NCI-H2227 (cell line): ENCODE measurements at regions not wholly inside any gene's neighbourhood (a gene's known extent, or its start where the extent isn't known, plus 50 kb on each side); places are given as distances from the start of the nearest gene placed in this dataset.

ENCODE experiments used
- DNase-seq: peaks from one replicate; lab custom pipeline; 2025; ENCODE audit not compliant: unreplicated experiment; lab: John Stamatoyannopoulos, UW

GRCh38 chr1:199303035-199303434 is 664.2 kb downstream of the PTPRC start:
- no peak for DNase-seq

- DNase-seq = no peak
Measured at GRCh38 chr1:199305053-199305452, 666.2 kb downstream of the PTPRC start.

- no peak for DNase-seq
Measured at GRCh38 chr1:199307496-199308264, 668.8 kb downstream of the PTPRC start.

GRCh38 chr1:199308349-199308846 is 669.6 kb downstream of the PTPRC start:
- DNase-seq = no peak

GRCh38 chr1:199310708-199311107 is 671.9 kb downstream of the PTPRC start:
- no peak for DNase-seq

GRCh38 chr1:199311478-199312262 is 672.8 kb downstream of the PTPRC start:
- DNase-seq = no peak

- no peak for DNase-seq
Measured at GRCh38 chr1:199312626-199313025, 673.8 kb downstream of the PTPRC start.

GRCh38 chr1:199313444-199313843 is 674.6 kb downstream of the PTPRC start:
- no peak for DNase-seq

- no peak for DNase-seq
Measured at GRCh38 chr1:199319341-199319740, 680.5 kb downstream of the PTPRC start.

GRCh38 chr1:199322278-199322677 is 683.4 kb downstream of the PTPRC start:
- DNase-seq = no peak

- DNase-seq = no peak
Measured at GRCh38 chr1:199333180-199333579, 694.3 kb upstream of the NR5A2 start.

GRCh38 chr1:199335496-199335895 is 692.0 kb upstream of the NR5A2 start:
- DNase-seq = no peak

- DNase-seq = no peak
Measured at GRCh38 chr1:199336745-199337640, 690.5 kb upstream of the NR5A2 start.

GRCh38 chr1:199338760-199339159 is 688.8 kb upstream of the NR5A2 start:
- DNase-seq = no peak

GRCh38 chr1:199352351-199352750 is 675.2 kb upstream of the NR5A2 start:
- no peak for DNase-seq

GRCh38 chr1:199353906-199354305 is 673.6 kb upstream of the NR5A2 start:
- DNase-seq = no peak

- DNase-seq = no peak
Measured at GRCh38 chr1:199356561-199356960, 670.9 kb upstream of the NR5A2 start.

- no peak for DNase-seq
Measured at GRCh38 chr1:199357599-199357998, 669.9 kb upstream of the NR5A2 start.

GRCh38 chr1:199362996-199363395 is 664.5 kb upstream of the NR5A2 start:
- no peak for DNase-seq

- DNase-seq = no peak
Measured at GRCh38 chr1:199373139-199373538, 654.4 kb upstream of the NR5A2 start.

GRCh38 chr1:199377211-199377610 is 650.3 kb upstream of the NR5A2 start:
- DNase-seq = no peak
